HEK293T (cell line): ENCODE measurements at regions not wholly inside any gene's neighbourhood (a gene's known extent, or its start where the extent isn't known, plus 50 kb on each side); places are given as distances from the start of the nearest gene placed in this dataset.

Experiments
- CTCF ChIA-PET: fragments of 350-600 bp; formaldehyde crosslinking; extraction: SDS; loops from one replicate; lab custom pipeline; 2021; ENCODE audit warnings: antibody characterized with exemption, inconsistent platforms; lab: Yijun Ruan, JAX
- POLR2A ChIA-PET: fragments of 350-600 bp; formaldehyde crosslinking; extraction: SDS; loops from one replicate; lab custom pipeline; 2020; ENCODE audit warnings: antibody characterized with exemption, inconsistent platforms; lab: Yijun Ruan, JAX
- DNase-seq: peaks from one replicate; pipeline ENCODE4 v3.0.0; 2012; ENCODE audit warnings: mixed read lengths; ENCODE audit errors: extremely low spot score
- ARNT ChIP-seq: fragments of 450-650 bp; IDR thresholded peaks from 2 replicates; pipeline ENCODE4 v1.6.1; 2017; ENCODE audit warnings: mild to moderate bottlenecking
- BHLHE40 ChIP-seq: fragments of 450-650 bp; IDR thresholded peaks from 2 replicates; pipeline ENCODE4 v1.6.1; 2016; ENCODE audit warnings: mild to moderate bottlenecking, moderate library complexity, borderline replicate concordance
- CTBP1 ChIP-seq: fragments of 450-650 bp; IDR thresholded peaks from 2 replicates; pipeline ENCODE4 v1.6.1; 2016; ENCODE audit warnings: borderline replicate concordance
- ELF4 ChIP-seq: fragments of 450-650 bp; IDR thresholded peaks from 2 replicates; pipeline ENCODE4 v1.6.1; 2017; ENCODE audit warnings: antibody characterized with exemption
- FOXA1 ChIP-seq: fragments of 450-650 bp; IDR thresholded peaks from 2 replicates; pipeline ENCODE4 v1.6.1; 2016; ENCODE audit warnings: mild to moderate bottlenecking
- FOXK2 ChIP-seq: fragments of 450-650 bp; IDR thresholded peaks from 2 replicates; pipeline ENCODE4 v1.6.1; 2016; ENCODE audit warnings: mild to moderate bottlenecking
- FOXM1 ChIP-seq: fragments of 450-650 bp; IDR thresholded peaks from 2 replicates; pipeline ENCODE4 v1.6.1; 2017; ENCODE audit warnings: mild to moderate bottlenecking, borderline replicate concordance
- HDGF ChIP-seq: fragments of 450-650 bp; IDR thresholded peaks from 2 replicates; pipeline ENCODE4 v1.6.1; 2017; ENCODE audit warnings: antibody characterized with exemption, borderline replicate concordance
- L3MBTL2 ChIP-seq: fragments of 450-650 bp; conservative IDR thresholded peaks from 2 replicates; pipeline ENCODE4 v1.6.1; 2016; ENCODE audit warnings: mild to moderate bottlenecking
- LEF1 ChIP-seq: fragments of 450-650 bp; IDR thresholded peaks from 2 replicates; pipeline ENCODE4 v1.6.1; 2017; ENCODE audit warnings: mild to moderate bottlenecking, borderline replicate concordance
- NFRKB ChIP-seq: fragments of 450-650 bp; IDR thresholded peaks from 2 replicates; pipeline ENCODE4 v1.6.1; 2016; ENCODE audit warnings: mild to moderate bottlenecking, moderate library complexity
- PKNOX1 ChIP-seq: fragments of 450-650 bp; IDR thresholded peaks from 2 replicates; pipeline ENCODE4 v1.6.1; 2016
- SP1 ChIP-seq: fragments of 450-650 bp; IDR thresholded peaks from 2 replicates; pipeline ENCODE4 v1.6.1; 2017
- SUZ12 ChIP-seq: fragments of 450-650 bp; IDR thresholded peaks from 2 replicates; pipeline ENCODE4 v1.6.1; 2016; ENCODE audit warnings: mild to moderate bottlenecking
- TARDBP ChIP-seq: fragments of 450-650 bp; IDR thresholded peaks from 2 replicates; pipeline ENCODE4 v1.6.1; 2016

- ChIA-PET CTCF (no interaction called here), POLR2A (no interaction called here)
- TF ChIP-seq ARNT (no peak), NFRKB (no peak), FOXA1 (no peak), ELF4 (no peak), TARDBP (no peak), FOXK2 (no peak), FOXM1 (no peak), CTBP1 (no peak), L3MBTL2 (no peak), LEF1 (no peak), SP1 (no peak), BHLHE40 (no peak)
Measured at GRCh38 chr16:72679856-72680255, 368.1 kb downstream of the ZFHX3 start.

GRCh38 chr16:72677662-72678447 is 370.1 kb downstream of the ZFHX3 start:
- no peak for DNase-seq
- TF ChIP-seq L3MBTL2: no peak
- ChIA-PET POLR2A (no interaction called here), CTCF (no interaction called here)

More at GRCh38 chr16:72679856-72680255, 368.1 kb downstream of the ZFHX3 start:
- no peak for DNase-seq

GRCh38 chr16:72673118-72673517 is 374.8 kb downstream of the ZFHX3 start:
- CTCF ChIA-PET: no interaction called here
- no peak for DNase-seq
- POLR2A ChIA-PET: no interaction called here
- TF ChIP-seq HDGF: no peak
- no peak for TF ChIP-seq FOXA1

GRCh38 chr16:72666267-72666666 is 381.7 kb downstream of the ZFHX3 start:
- POLR2A ChIA-PET: no interaction called here
- no peak for DNase-seq
- CTCF ChIA-PET: interaction anchor here (0.6 kb wide), 1 partner anchor 521 kb away, joined by 3 read pairs; no protein-coding TSS in a partner anchor
- no peak for TF ChIP-seq FOXK2
- TF ChIP-seq FOXA1: no peak

GRCh38 chr16:72665701-72666100 is 382.2 kb downstream of the ZFHX3 start:
- ChIA-PET CTCF (interaction anchor here (0.6 kb wide), 1 partner anchor 70 kb away, joined by 4 read pairs; no protein-coding TSS in a partner anchor), POLR2A (no interaction called here)
- TF ChIP-seq FOXM1 (no peak), HDGF (no peak), BHLHE40 (no peak), TARDBP (no peak), FOXK2 (no peak), L3MBTL2 (no peak), SUZ12 (no peak), PKNOX1 (no peak), ELF4 (no peak)
- DNase-seq: no peak

GRCh38 chr16:72664509-72665408 is 383.2 kb downstream of the ZFHX3 start:
- TF ChIP-seq FOXK2: no peak
- TF ChIP-seq BHLHE40: no peak
- TF ChIP-seq L3MBTL2: peak; percentile 73; the same call in 1 of the 2 replicates
- TF ChIP-seq PKNOX1: peak; percentile 99
- TF ChIP-seq ELF4: peak; percentile 46
- no peak for TF ChIP-seq SUZ12
- ChIA-PET POLR2A (interaction anchor here (0.6 to 1.3 kb wide), 6 partner anchors 31 to 419 kb away, joined by 3 to 4 read pairs (median 3); no protein-coding TSS in a partner anchor), CTCF (no interaction called here)
- peak; percentile 96 for DNase-seq

- TF ChIP-seq CTBP1: no peak
- no peak; the same call in 1 of the 2 replicates for TF ChIP-seq L3MBTL2
- no peak for TF ChIP-seq FOXK2
- TF ChIP-seq LEF1: no peak
- TF ChIP-seq SP1: no peak
- no peak for DNase-seq
- ChIA-PET CTCF (no interaction called here), POLR2A (interaction anchor here (1.0 to 1.3 kb wide), 6 partner anchors 30 to 240 kb away, joined by 3 to 4 read pairs (median 3); no protein-coding TSS in a partner anchor)
Measured at GRCh38 chr16:72664056-72664508, 383.8 kb downstream of the ZFHX3 start.
